Activated CD4-positive, CD25-positive, alpha-beta regulatory T cell treated with anti-CD3 and anti-CD28 coated beads, Interleukin-2, amount 50 U/mL, for 72 hours (primary cell): ENCODE measurements at regions not wholly inside any gene's neighbourhood (a gene's known extent, or its start where the extent isn't known, plus 50 kb on each side); places are given as distances from the start of the nearest gene placed in this dataset.
"Not testable (repeated sequence)": the region's sequence is repeated elsewhere in the genome, so short reads cannot be mapped to it uniquely, and the experiment has no call there.

Experiments
- DNase-seq: peaks from one replicate; pipeline ENCODE4 v3.0.0; 2021

- DNase-seq = not testable (repeated sequence)
These were observed 712.2 kb upstream of the PKDCC start for GRCh38 chr2:41335573-41335972.

- DNase-seq = no peak
These were observed 709.9 kb upstream of the PKDCC start for GRCh38 chr2:41337956-41338355.

GRCh38 chr2:41344529-41344928, 703.3 kb upstream of the PKDCC start:
- no peak for DNase-seq

- DNase-seq = no peak
These were observed 694.8 kb upstream of the PKDCC start for GRCh38 chr2:41353060-41353459.

GRCh38 chr2:41355794-41356193, 692.0 kb upstream of the PKDCC start:
- no peak for DNase-seq

GRCh38 chr2:41364842-41365241, 683.0 kb upstream of the PKDCC start:
- DNase-seq = no peak

- no peak for DNase-seq
These were observed 671.9 kb upstream of the PKDCC start for GRCh38 chr2:41375901-41376300.

GRCh38 chr2:41377837-41378236, 670.0 kb upstream of the PKDCC start:
- no peak for DNase-seq

GRCh38 chr2:41378420-41378819, 669.4 kb upstream of the PKDCC start:
- no peak for DNase-seq

GRCh38 chr2:41379496-41380221, 668.2 kb upstream of the PKDCC start:
- no peak for DNase-seq

GRCh38 chr2:41381701-41382100, 666.1 kb upstream of the PKDCC start:
- DNase-seq = no peak

- DNase-seq = no peak
These were observed 660.3 kb upstream of the PKDCC start for GRCh38 chr2:41387519-41387918.

GRCh38 chr2:41393621-41394020, 654.2 kb upstream of the PKDCC start:
- DNase-seq = no peak

GRCh38 chr2:41394541-41394940, 653.3 kb upstream of the PKDCC start:
- no peak for DNase-seq

GRCh38 chr2:41395692-41396091, 652.1 kb upstream of the PKDCC start:
- no peak for DNase-seq

GRCh38 chr2:41399437-41400087, 648.3 kb upstream of the PKDCC start:
- no peak for DNase-seq

- no peak for DNase-seq
These were observed 647.6 kb upstream of the PKDCC start for GRCh38 chr2:41400088-41400665.

- DNase-seq = no peak
These were observed 642.4 kb upstream of the PKDCC start for GRCh38 chr2:41405441-41405840.

GRCh38 chr2:41409328-41409727, 638.5 kb upstream of the PKDCC start:
- DNase-seq = no peak

- no peak for DNase-seq
These were observed 637.8 kb upstream of the PKDCC start for GRCh38 chr2:41410011-41410410.

- no peak for DNase-seq
These were observed 633.9 kb upstream of the PKDCC start for GRCh38 chr2:41413813-41414485.

- DNase-seq = no peak
These were observed 633.2 kb upstream of the PKDCC start for GRCh38 chr2:41414486-41415230.

- no peak for DNase-seq
These were observed 630.3 kb upstream of the PKDCC start for GRCh38 chr2:41417511-41417910.
